ENCODE measurements at regions not wholly inside any gene's neighbourhood (a gene's known extent, or its start where the extent isn't known, plus 50 kb on each side); places are given as distances from the start of the nearest gene placed in this dataset.

GRCh38 chr17:33696102-33696501, 403.0 kb upstream of the ASIC2 start:
- in situ Hi-C loops (cut with MboI), result no loop called here
- Histone ChIP-seq H3K4me3 (no peak overlapping the region), H3K79me2 (ENCODE audit: control insufficient read depth, insufficient read depth, low read length) (no peaks in the 10 kb centered on the region), H3K4me1 (ENCODE audit: control insufficient read depth, insufficient read depth, low read length) (no peaks in the 10 kb centered on the region), H2AFZ (ENCODE audit: control insufficient read depth, low read depth, low read length) (no peak overlapping the region), H3K9me3 (replicated peaks; ENCODE audit: control insufficient read depth, insufficient read depth, low read length) (no peaks in the 10 kb centered on the region), H3K27ac (ENCODE audit: control insufficient read depth, insufficient read depth) (no peak overlapping the region), H3K27me3 (replicated peaks in 1 of 2; ENCODE audit: control insufficient read depth in 2 of 2, insufficient read depth in 2 of 2, low read length in 1 of 2) (no peaks in the 10 kb centered on the region; a peak in 1 of 4 replicates), H3K4me2 (ENCODE audit: control insufficient read depth, insufficient read depth) (no peak overlapping the region), H3K9ac (ENCODE audit: control insufficient read depth, insufficient read depth, low read length) (no peak overlapping the region), H4K20me1 (ENCODE audit: control insufficient read depth, insufficient read depth) (no peaks in the 10 kb centered on the region), H3K36me3 (ENCODE audit: control insufficient read depth in 2 of 2, insufficient read depth in 2 of 2, low read length in 1 of 2) (no peaks in the 10 kb centered on the region)
- DNase-seq (ENCODE audit: low read depth, low spot score) (no peak), FAIRE-seq (no peak), ATAC-seq (no peak)
- ChIA-PET SMC1A (ENCODE audit: uncharacterized antibody, unreplicated experiment) (interaction anchor here (0.6 kb wide), 1 partner anchor 15 kb away, joined by 3 read pairs; no protein-coding TSS in a partner anchor), POLR2A (no interaction called here), CTCF (no interaction called here), RAD21 (ENCODE audit: unreplicated experiment) (no interaction called here)
- intact Hi-C loops (cut with micrococcal nuclease; ENCODE audit: unreplicated experiment), result no loop called here
- BruUV-seq (replicated peaks), result no TSS peak
- no peak for TF ChIP-seq RUNX3 (IDR thresholded peaks at IDR 0.05; ENCODE audit: low read length)
- TF ChIP-seq SREBF1 (IDR thresholded peaks at IDR 0.05; ENCODE audit: low read length), result no peak
- TF ChIP-seq SMAD5 (IDR thresholded peaks at IDR 0.05; ENCODE audit: low read depth), result no peak
- no peak for TF ChIP-seq IKZF2 (IDR thresholded peaks at IDR 0.05)
- no peak for TF ChIP-seq TCF12 (IDR thresholded peaks at IDR 0.05; ENCODE audit: low read depth, low read length)
- no peak for TF ChIP-seq RELB (IDR thresholded peaks at IDR 0.05; ENCODE audit: low read depth)
- WGBS (ENCODE audit: insufficient coverage, insufficient replicate concordance, low lambda C conversion rate, missing lambda C conversion rate), result 19% methylated on average over 6 of the region's 6 CpGs

GRCh38 chr17:33697557-33697956, 404.5 kb upstream of the ASIC2 start:
- WGBS (ENCODE audit: insufficient coverage, insufficient replicate concordance, low lambda C conversion rate, missing lambda C conversion rate), result 0% methylated on average over 1 of the region's 1 CpG
- SMC1A ChIA-PET (ENCODE audit: uncharacterized antibody, unreplicated experiment), result no interaction called here
- Histone ChIP-seq H3K27ac (ENCODE audit: control insufficient read depth, insufficient read depth) (no peak overlapping the region), H3K4me1 (ENCODE audit: control insufficient read depth, insufficient read depth, low read length) (no peaks in the 10 kb centered on the region), H3K79me2 (ENCODE audit: control insufficient read depth, insufficient read depth, low read length) (no peaks in the 10 kb centered on the region), H2AFZ (ENCODE audit: control insufficient read depth, low read depth, low read length) (no peak overlapping the region), H4K20me1 (ENCODE audit: control insufficient read depth, insufficient read depth) (no peaks in the 10 kb centered on the region), H3K4me2 (ENCODE audit: control insufficient read depth, insufficient read depth) (no peak overlapping the region), H3K9me3 (replicated peaks; ENCODE audit: control insufficient read depth, insufficient read depth, low read length) (no peaks in the 10 kb centered on the region), H3K27me3 (replicated peaks in 1 of 2; ENCODE audit: control insufficient read depth in 2 of 2, insufficient read depth in 2 of 2, low read length in 1 of 2) (no peaks in the 10 kb centered on the region; a peak in 1 of 4 replicates), H3K4me3 (no peak overlapping the region), H3K9ac (ENCODE audit: control insufficient read depth, insufficient read depth, low read length) (no peak overlapping the region), H3K36me3 (ENCODE audit: control insufficient read depth in 2 of 2, insufficient read depth in 2 of 2, low read length in 1 of 2) (no peaks in the 10 kb centered on the region)
- DNase-seq (ENCODE audit: low read depth, low spot score) (no peak), ATAC-seq (no peak), FAIRE-seq (no peak)
- in situ Hi-C loops (cut with MboI) (no loop called here), intact Hi-C loops (cut with micrococcal nuclease; ENCODE audit: unreplicated experiment) (no loop called here)
- POLR2A ChIA-PET, result no interaction called here
- no TSS peak for BruUV-seq (replicated peaks)
- CTCF ChIA-PET, result no interaction called here
- TF ChIP-seq TCF7 (IDR thresholded peaks at IDR 0.05; ENCODE audit: borderline replicate concordance) (no peak), ZNF217 (IDR thresholded peaks at IDR 0.05) (no peak), ZBTB4 (CRISPR knock-in tag; IDR thresholded peaks at IDR 0.05) (no peak), ZNF687 (IDR thresholded peaks at IDR 0.05) (no peak)
- RAD21 ChIA-PET (ENCODE audit: unreplicated experiment), result no interaction called here

All from GM12878 (cell line).